GM21737 (cell line): ENCODE measurements at regions not wholly inside any gene's neighbourhood (a gene's known extent, or its start where the extent isn't known, plus 50 kb on each side); places are given as distances from the start of the nearest gene placed in this dataset.

ENCODE experiments used
- ATAC-seq: cut with Tn5 transposase; IDR thresholded peaks from one replicate; pipeline ENCODE4 v1.9.1; 2021; ENCODE audit warnings: mild to moderate bottlenecking, moderate library complexity; ENCODE audit not compliant: unreplicated experiment

- no peak for ATAC-seq
Measured at GRCh38 chr9:105187781-105188180, 56.7 kb upstream of the SLC44A1 start.

- no peak for ATAC-seq
Measured at GRCh38 chr9:105188746-105189145, 55.7 kb upstream of the SLC44A1 start.

GRCh38 chr9:105191508-105192121 lies 52.8 kb upstream of the SLC44A1 start:
- no peak for ATAC-seq

DNA sequence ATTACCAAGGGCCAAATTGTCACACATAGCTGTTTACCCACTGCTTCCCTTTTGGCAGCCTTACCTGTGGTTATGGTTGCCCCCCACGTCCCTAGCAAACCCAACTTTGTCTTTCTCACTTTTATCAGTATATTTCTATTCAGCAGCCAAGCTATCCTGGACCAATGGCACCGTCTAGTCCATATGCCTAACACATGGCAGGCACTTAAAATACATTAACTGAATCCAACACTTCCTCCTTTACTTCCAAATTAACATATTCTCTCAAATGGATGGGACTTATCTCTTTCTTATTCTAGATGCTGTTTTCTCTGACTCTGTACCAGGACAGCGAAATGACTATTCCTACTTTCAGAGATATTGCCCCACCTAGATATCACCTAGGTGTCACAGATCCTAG lies 50.9 kb upstream of the SLC44A1 start:
- ATAC-seq = no peak

DNA sequence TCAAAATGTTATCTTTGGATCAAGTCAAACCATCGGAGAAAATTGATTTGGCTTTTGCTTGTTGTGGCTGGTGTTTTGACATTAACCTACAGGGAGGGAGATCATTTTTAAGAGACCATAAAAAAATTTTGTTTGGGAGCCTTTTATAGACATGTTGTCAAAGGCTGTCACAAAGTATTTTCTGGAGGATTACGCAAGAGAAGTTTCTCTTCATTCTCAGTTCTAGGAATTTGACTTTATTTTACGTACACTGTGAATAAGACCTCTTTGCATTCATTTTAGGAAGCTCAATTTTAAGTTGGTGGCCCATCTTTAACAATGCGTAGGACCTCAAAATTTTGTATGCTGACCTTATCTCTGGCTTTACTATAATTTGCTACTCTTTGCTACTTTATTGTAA lies 50.2 kb upstream of the SLC44A1 start:
- no peak for ATAC-seq
